Breast epithelium (tissue), 3 donors: ENCODE measurements at regions not wholly inside any gene's neighbourhood (a gene's known extent, or its start where the extent isn't known, plus 50 kb on each side); places are given as distances from the start of the nearest gene placed in this dataset.

Experiments
- POLR2A ChIP-seq: fragments of 450-650 bp; IDR thresholded peaks from one replicate; pipeline ENCODE4 v1.6.1; 2016; ENCODE audit warnings: antibody characterized with exemption, mild to moderate bottlenecking, moderate library complexity
- TF ChIP-seq, protein P1 (sequence below), 3 donors: fragments of 450-650 bp; IDR thresholded peaks; one replicate each; pipeline ENCODE4 v1.5.1; 2016 to 2017; ENCODE audit warnings: antibody characterized with exemption in 3 of 3, mild to moderate bottlenecking in 3 of 3, moderate library complexity in 3 of 3

DNA sequence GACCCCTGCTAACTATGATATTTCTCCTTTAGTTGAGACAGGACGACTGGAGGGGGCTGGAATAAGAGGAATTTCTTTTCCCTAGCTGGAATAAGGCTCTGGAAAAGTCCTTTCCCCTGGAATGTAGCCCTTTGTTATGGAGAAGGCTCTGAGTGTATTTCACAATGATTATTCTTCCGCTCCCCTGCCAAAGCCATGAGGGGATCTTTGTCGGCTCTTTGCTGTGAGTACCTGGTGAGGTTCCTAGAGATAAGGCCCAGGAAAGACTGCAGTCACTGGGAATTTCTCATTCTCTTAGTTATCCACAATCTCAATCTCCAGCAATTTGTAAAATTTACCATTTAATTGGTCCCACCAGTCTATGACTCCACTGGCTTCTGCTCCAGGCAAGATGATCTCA lies 340.2 kb upstream of the HNRNPA3 start:
- TF ChIP-seq, protein P1, sequence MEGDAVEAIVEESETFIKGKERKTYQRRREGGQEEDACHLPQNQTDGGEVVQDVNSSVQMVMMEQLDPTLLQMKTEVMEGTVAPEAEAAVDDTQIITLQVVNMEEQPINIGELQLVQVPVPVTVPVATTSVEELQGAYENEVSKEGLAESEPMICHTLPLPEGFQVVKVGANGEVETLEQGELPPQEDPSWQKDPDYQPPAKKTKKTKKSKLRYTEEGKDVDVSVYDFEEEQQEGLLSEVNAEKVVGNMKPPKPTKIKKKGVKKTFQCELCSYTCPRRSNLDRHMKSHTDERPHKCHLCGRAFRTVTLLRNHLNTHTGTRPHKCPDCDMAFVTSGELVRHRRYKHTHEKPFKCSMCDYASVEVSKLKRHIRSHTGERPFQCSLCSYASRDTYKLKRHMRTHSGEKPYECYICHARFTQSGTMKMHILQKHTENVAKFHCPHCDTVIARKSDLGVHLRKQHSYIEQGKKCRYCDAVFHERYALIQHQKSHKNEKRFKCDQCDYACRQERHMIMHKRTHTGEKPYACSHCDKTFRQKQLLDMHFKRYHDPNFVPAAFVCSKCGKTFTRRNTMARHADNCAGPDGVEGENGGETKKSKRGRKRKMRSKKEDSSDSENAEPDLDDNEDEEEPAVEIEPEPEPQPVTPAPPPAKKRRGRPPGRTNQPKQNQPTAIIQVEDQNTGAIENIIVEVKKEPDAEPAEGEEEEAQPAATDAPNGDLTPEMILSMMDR (IDR thresholded peaks at IDR 0.05), result no peak
- no peak for TF ChIP-seq POLR2A
